ENCODE measurements at regions not wholly inside any gene's neighbourhood (a gene's known extent, or its start where the extent isn't known, plus 50 kb on each side); places are given as distances from the start of the nearest gene placed in this dataset.

GRCh38 chr10:28429573-28430216 is 103.2 kb upstream of the WAC start:
- TF ChIP-seq, protein P1, sequence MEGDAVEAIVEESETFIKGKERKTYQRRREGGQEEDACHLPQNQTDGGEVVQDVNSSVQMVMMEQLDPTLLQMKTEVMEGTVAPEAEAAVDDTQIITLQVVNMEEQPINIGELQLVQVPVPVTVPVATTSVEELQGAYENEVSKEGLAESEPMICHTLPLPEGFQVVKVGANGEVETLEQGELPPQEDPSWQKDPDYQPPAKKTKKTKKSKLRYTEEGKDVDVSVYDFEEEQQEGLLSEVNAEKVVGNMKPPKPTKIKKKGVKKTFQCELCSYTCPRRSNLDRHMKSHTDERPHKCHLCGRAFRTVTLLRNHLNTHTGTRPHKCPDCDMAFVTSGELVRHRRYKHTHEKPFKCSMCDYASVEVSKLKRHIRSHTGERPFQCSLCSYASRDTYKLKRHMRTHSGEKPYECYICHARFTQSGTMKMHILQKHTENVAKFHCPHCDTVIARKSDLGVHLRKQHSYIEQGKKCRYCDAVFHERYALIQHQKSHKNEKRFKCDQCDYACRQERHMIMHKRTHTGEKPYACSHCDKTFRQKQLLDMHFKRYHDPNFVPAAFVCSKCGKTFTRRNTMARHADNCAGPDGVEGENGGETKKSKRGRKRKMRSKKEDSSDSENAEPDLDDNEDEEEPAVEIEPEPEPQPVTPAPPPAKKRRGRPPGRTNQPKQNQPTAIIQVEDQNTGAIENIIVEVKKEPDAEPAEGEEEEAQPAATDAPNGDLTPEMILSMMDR (IDR thresholded peaks at IDR 0.05; ENCODE audit: poor library complexity, severe bottlenecking) = no peak
- Histone ChIP-seq H3K4me1 (ENCODE audit: insufficient read depth, poor library complexity, severe bottlenecking) (no peaks in the 10 kb centered on the region), H3K27ac (ENCODE audit: poor library complexity, severe bottlenecking) (no peak overlapping the region), H3K36me3 (ENCODE audit: low read depth) (no peaks in the 10 kb centered on the region), H3K4me3 (ENCODE audit: severe bottlenecking) (no peak overlapping the region), H3K9me3 (ENCODE audit: severe bottlenecking) (no peaks in the 10 kb centered on the region), H3K27me3 (ENCODE audit: insufficient read depth, poor library complexity, severe bottlenecking) (no peaks in the 10 kb centered on the region)
- ATAC-seq (ENCODE audit: low read depth) (no peak), DNase-seq (ENCODE audit: low spot score) (no peak)

DNA sequence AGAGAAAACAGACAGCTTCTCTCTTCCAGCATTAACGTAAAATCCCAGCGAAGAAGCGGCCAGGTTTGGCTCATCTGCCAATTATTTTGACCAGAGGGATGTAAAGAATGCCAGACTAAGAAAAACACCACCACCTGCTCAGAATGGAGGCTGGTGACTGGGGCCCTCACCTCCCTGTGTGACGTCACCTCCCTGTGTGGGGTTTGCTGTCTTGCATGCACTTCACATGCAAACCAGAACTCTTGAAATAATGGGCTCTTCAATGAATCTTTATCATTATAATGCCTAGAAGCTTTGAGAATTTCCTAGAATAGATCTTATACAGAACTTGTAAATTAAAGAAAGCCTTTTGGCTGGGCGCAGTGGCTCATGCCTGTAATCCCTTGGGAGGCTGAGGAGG is 101.8 kb upstream of the WAC start:
- no peaks in the 10 kb centered on the region for H3K27me3 ChIP-seq (ENCODE audit: insufficient read depth, poor library complexity, severe bottlenecking)
- H3K4me1 ChIP-seq (ENCODE audit: insufficient read depth, poor library complexity, severe bottlenecking) = no peaks in the 10 kb centered on the region
- no peaks in the 10 kb centered on the region for H3K9me3 ChIP-seq (ENCODE audit: severe bottlenecking)
- TF ChIP-seq, protein P1 (IDR thresholded peaks at IDR 0.05; ENCODE audit: poor library complexity, severe bottlenecking) = no peak
- H3K36me3 ChIP-seq (ENCODE audit: low read depth) = no peaks in the 10 kb centered on the region
- no peak overlapping the region for H3K27ac ChIP-seq (ENCODE audit: poor library complexity, severe bottlenecking)
- ATAC-seq (ENCODE audit: low read depth) (no peak), DNase-seq (ENCODE audit: low spot score) (no peak)
- no peak overlapping the region for H3K4me3 ChIP-seq (ENCODE audit: severe bottlenecking)

- TF ChIP-seq, protein P1 (IDR thresholded peaks at IDR 0.05; ENCODE audit: poor library complexity, severe bottlenecking) = peak; percentile 87
- peak; percentile 83 for ATAC-seq (ENCODE audit: low read depth)
- Histone ChIP-seq H3K9me3 (ENCODE audit: severe bottlenecking) (no peaks in the 10 kb centered on the region), H3K27me3 (ENCODE audit: insufficient read depth, poor library complexity, severe bottlenecking) (no peaks in the 10 kb centered on the region), H3K4me1 (ENCODE audit: insufficient read depth, poor library complexity, severe bottlenecking) (no peaks in the 10 kb centered on the region), H3K36me3 (ENCODE audit: low read depth) (no peaks in the 10 kb centered on the region), H3K4me3 (ENCODE audit: severe bottlenecking) (no peak overlapping the region), H3K27ac (ENCODE audit: poor library complexity, severe bottlenecking) (no peak overlapping the region)
- no peak for DNase-seq (ENCODE audit: low spot score)
Measured at GRCh38 chr10:28432210-28432676, 100.7 kb upstream of the WAC start.

DNA sequence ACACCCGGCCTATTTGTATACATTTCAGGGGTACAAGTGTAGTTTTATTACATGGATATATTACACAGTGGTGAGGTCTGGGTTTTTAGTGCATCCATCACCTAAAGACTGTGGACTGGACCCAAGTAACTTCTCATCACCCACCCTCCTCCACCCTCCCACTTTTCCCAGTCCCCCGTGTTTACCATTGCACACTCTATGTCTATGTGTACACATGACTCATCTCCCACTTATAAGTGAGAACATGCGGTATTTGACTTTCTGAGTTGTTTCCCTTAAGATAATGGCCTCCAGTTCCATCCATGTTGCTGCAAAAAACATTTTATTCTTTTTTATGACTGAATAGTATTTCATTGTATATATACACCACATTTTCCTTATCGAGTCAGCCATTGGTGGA is 98.9 kb upstream of the WAC start:
- no peak overlapping the region for H3K27ac ChIP-seq (ENCODE audit: poor library complexity, severe bottlenecking)
- no peak for DNase-seq (ENCODE audit: low spot score)
- no peaks in the 10 kb centered on the region for H3K27me3 ChIP-seq (ENCODE audit: insufficient read depth, poor library complexity, severe bottlenecking)
- TF ChIP-seq, protein P1 (IDR thresholded peaks at IDR 0.05; ENCODE audit: poor library complexity, severe bottlenecking) = no peak
- H3K4me1 ChIP-seq (ENCODE audit: insufficient read depth, poor library complexity, severe bottlenecking) = no peaks in the 10 kb centered on the region
- no peak for ATAC-seq (ENCODE audit: low read depth)
- no peaks in the 10 kb centered on the region for H3K9me3 ChIP-seq (ENCODE audit: severe bottlenecking)
- no peak overlapping the region for H3K4me3 ChIP-seq (ENCODE audit: severe bottlenecking)
- H3K36me3 ChIP-seq (ENCODE audit: low read depth) = no peaks in the 10 kb centered on the region

GRCh38 chr10:28442403-28442802 is 90.5 kb upstream of the WAC start:
- no peak overlapping the region for H3K27ac ChIP-seq (ENCODE audit: poor library complexity, severe bottlenecking)
- H3K4me1 ChIP-seq (ENCODE audit: insufficient read depth, poor library complexity, severe bottlenecking) = no peaks in the 10 kb centered on the region
- no peak overlapping the region for H3K4me3 ChIP-seq (ENCODE audit: severe bottlenecking)
- DNase-seq (ENCODE audit: low spot score) (no peak), ATAC-seq (ENCODE audit: low read depth) (no peak)
- TF ChIP-seq, protein P1 (IDR thresholded peaks at IDR 0.05; ENCODE audit: poor library complexity, severe bottlenecking) = no peak
- no peaks in the 10 kb centered on the region for H3K36me3 ChIP-seq (ENCODE audit: low read depth)
- no peaks in the 10 kb centered on the region for H3K27me3 ChIP-seq (ENCODE audit: insufficient read depth, poor library complexity, severe bottlenecking)
- no peaks in the 10 kb centered on the region for H3K9me3 ChIP-seq (ENCODE audit: severe bottlenecking)
